HG03457 (cell line): ENCODE measurements at regions not wholly inside any gene's neighbourhood (a gene's known extent, or its start where the extent isn't known, plus 50 kb on each side); places are given as distances from the start of the nearest gene placed in this dataset.

Experiments
- ATAC-seq: cut with Tn5 transposase; IDR thresholded peaks from one replicate; pipeline ENCODE4 v1.9.1; 2021; ENCODE audit warnings: moderate number of reproducible peaks; ENCODE audit not compliant: unreplicated experiment

DNA sequence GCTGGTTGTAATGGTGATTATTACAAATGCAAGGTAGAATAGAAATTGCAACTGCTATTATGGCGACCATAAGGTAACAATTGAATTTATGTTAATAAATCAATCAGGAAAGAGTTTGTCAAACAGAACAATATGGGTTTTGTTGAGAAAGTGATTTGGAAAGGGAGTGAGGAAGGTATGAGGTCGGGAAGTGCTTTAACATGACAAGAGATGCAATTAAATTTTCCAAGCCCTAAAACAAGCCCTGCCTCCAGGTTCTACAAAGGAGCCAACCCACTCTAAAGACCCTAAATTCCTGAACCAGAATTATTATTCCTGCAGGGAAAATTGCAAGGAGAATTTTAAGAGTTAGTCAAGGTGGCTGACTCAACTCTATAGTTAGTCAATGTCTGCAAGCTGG, 363.7 kb downstream of the BMPER start:
- no peak for ATAC-seq

DNA sequence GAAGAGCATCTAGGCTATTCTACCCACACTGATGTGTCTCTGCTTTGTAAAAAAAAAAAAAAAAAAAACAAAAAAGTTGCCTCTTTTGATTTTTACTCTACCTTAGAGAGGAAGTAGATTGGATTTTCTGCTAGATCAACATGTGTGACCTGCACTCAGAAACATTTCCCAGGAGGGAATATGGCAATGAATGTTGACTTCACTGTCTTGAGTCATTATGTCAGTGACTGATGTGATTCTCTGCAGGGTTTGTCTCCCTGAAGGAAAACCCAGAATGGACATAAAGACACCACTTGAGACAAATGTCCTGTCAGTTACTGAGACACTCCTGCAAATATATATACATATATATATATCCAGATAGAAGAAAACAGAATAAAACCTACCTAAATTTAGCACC, 370.3 kb downstream of the BMPER start:
- ATAC-seq: no peak

DNA sequence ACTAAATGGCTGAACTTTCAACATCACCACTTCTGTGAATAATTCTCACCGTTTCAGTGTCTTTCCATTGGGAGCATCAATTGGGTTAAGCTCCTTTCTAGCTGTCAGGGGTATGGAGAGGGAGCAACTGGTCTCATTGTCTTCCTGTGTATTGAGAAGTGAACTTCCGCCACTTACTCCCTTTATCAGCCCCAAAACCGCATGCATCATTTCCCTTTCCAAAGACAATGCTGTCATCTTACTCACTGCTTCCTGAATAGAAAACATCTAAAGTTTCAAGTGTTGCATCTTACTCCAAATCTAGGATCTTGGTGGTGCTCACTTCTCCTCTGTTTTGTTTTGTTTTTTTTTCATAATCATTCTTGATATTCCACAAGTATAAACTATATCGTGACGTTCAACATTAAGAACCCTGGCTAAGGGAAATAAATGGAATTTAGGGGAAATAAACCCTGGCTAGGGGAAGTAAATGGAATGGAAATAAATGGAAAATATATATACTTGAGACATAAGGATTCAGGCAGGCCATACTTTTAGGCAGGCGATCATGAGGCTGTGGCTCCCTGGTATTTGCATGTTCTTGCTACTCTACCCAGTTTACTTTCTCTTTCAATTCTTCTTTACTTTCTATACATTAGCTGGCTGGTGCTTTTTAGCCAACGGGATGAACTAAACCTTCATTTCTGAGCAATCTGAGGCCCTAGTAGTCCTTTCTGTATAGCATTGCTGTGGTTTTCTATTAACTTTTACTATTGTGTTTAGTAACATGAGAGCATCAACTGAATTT, 371.9 kb downstream of the BMPER start:
- no peak for ATAC-seq

DNA sequence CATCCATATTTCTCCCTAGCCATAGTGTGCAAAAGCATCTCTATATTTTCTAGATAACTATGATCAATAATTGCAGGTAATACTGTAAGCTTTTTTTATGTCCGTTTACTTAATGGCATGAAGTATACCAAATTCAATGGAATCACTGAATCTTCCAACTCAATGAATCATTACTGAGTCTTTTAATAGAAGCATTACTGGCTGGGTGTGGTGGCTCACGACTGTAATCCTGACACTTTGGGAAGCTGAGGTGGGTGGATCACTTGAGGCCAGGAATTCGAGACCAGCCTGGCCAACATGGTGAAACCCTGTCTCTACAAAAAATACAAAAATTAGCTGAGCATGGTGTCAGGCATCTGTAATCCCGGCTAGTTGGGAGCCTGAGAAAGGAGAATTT, 372.5 kb downstream of the BMPER start:
- ATAC-seq: no peak

DNA sequence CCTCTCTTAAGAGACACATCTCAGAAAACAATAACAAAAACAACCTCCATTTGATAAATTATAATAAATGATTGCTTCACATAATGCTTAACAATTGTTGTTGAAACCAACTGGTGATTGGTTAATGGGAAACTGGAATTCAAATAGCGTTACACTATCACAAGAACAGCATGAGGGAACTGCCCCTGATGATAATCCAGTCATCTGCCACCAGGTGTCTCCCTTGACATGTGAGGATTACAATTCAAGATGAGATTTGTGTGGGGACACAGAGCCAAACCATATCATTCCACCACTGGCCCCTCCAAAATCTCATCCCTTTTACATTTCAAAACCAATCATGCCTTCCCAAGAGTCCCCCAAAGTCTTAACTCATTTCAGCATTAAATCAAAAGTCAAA, 375.9 kb downstream of the BMPER start:
- ATAC-seq: no peak

DNA sequence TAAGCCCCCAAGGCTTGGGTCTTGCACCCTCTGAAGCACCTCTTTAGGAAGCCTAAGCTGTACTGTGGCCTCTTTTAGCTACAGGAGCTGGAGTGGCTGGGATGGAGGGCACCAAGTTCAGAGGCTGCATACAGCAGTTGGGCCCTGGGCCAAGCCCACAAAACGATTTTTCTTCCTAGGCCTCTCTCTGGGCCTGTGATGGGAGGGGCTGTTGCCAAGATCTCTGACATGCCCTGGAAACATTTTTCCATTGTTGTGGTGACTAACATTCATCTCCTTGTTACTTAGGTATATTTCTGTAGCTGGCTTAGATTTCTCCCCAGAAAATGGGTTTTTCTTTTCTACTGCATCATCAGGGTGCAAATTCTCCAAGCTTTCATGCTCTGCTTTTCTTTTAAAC, 375.7 kb upstream of the NPSR1 start:
- no peak for ATAC-seq

DNA sequence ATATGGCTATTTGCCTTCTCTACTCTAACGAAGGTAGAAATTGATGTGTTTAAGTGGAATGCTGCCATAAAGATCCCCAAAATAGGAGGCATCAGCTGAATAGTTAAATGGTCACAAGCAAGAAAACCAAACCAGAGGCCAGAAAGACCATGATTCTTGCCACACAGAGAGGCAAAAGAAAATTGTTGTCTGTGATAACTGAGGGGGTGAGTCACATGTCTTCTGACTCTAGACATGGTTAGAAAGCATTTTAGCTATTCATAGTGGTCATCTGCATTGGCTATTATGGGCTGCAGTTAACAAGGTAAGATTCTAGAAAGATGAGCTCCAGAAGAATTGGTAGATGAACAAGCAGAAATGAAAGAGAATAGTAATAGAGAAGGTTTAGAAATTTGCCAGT, 361.4 kb upstream of the NPSR1 start:
- ATAC-seq: no peak

DNA sequence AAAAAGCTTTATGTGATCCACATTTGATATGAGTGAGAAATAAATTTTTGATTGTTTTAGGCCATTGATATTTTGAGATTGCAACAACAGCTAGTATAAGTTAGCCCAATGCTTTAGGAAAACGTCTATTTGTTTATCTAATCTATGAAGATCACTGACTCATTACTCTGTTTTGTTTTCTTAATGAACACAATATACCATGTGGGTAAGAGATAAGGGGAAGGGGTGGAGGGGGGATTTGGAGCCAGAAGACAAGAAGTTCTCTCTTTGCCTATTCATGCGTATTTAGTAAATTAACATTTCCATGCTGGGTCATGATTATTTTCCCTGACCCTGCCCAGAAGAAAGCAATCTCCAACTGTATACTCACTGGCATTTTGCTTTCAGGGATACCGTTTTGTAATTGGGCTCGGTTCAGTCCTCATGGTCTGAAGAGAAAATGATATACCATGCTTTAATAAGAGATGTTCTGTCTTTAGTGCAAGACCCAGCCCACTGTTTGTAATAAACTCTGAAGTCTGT, 359.5 kb upstream of the NPSR1 start:
- ATAC-seq: no peak

DNA sequence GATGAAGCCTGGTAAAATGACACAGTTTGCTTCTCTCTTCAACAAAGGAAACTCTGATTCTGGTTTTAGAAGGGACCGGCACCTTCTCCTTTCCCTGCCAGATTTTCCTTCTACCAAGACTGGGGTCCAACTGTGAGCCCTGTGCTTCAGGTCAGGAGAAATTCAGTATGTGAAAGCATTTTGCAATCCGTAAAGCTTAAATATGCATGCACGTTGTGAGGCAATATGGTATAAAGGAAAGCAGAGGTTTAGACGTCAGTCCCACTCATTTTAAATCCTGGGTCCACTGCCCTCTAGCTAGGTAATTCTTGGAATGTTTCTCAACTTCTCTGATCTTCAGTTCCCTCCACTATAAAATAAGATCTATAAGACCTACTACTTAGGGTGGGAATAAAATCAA, 359.0 kb upstream of the NPSR1 start:
- ATAC-seq: no peak

DNA sequence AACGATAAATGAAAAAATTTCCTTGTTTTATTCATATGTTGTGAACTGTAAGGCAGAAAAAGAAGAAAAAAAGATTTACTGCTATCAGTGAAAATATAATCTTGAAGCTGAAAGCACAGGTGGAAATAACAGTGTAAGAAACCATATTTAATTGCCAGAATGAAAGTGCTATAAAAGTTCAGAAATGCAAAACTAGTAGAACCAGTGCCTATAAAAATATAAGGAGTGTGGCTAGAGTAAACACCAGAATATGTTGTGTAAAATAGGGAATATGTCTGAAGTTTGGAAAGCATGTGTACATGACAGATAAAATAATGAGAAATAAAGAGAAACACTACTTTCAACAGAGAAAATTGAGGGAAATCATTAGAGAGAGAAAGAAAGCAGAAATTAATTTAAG, 350.5 kb upstream of the NPSR1 start:
- ATAC-seq: no peak

DNA sequence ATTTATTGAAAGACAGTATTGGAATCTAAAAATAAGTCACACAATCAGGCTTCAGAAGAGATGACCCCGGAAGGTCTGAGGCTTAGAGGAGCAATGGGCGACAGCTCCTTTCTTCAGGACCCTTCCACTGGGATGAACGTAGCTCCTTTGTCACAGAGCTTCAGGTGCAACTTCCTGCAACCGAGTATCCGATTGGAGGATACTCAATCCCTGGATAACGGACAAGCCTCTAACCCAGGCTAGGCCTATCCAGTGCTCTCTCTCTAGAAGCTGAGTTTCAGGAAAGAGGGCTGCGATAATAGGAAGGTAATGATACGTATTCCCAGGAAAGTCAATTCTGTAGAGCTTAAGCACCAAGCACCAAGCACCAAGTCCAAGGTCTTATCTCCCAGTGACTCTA, 349.4 kb upstream of the NPSR1 start:
- ATAC-seq: no peak

DNA sequence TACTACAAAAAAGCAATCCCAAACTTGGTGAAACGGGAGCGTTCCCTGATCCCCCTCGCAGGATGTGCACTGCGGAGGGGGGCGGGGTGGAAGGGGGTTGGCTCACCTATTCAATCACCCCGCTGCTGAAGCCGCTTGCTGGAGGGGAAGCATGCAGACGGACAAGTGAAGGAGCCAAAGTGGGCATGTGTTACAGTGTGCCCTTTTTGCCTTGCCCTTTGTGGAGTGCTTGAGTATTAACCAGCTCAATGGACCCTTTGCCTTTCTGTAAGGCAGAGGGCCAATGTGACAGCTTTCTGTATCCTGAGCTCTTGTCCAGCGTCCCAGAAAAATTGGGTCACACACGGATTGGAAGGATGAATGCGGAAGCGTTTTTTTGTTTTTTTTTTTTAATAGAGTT, 348.9 kb upstream of the NPSR1 start:
- no peak for ATAC-seq

DNA sequence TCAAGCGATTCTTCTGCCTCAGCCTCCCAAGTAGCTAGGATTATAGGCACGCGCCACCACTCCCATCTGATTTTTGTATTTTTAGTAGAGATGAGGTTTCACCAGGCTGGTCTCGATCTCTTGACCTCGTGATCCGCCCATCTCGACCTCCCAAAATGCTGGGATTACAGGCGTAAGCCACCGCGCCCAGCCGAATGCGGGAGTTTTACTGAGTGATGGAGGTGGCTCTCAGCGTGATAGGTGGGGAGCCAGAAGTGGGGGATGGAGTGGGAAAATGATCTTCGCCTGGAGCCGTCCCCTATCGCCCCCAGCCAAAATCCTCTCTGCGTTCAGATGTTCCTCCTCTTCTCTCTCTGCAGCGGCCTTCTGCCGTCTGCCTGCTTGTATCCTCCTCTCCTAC, 348.4 kb upstream of the NPSR1 start:
- ATAC-seq: no peak

DNA sequence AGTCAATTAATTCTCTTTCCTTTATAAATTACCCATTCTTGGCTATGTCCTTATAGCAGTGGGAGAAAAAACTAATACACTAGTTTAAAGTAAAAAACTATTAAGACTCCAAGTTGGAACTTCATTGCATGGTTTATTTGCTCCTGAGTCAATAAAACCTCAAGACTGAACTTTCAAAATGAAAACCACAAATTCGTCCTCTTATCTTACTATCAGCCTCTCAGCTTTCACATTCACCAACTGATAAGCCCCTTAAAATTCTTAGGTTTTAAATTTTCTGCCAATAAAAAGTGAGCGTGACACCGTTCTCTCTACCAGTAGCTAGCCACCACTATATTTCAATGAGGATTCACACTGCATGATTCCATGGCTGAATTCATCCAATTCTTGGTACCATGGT, 346.4 kb upstream of the NPSR1 start:
- no peak for ATAC-seq

DNA sequence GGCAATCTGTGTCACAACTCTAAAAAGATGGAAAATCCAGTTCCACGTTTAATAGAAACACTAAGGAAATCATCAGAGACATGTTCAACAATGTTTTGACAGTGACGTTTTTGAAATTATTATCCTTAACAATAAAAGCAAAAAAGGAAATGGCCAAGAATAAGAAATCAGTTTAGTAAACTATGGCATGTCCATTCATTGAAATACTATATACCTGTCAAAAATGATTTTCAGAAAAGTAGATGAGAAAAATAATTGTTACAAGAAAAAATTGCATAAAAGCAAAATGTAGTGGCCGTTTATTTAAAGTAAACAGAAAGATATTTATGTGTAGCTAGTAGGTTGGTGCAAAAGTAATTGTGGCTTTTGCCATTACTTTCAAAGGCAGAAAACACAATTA, 345.4 kb upstream of the NPSR1 start:
- no peak for ATAC-seq

DNA sequence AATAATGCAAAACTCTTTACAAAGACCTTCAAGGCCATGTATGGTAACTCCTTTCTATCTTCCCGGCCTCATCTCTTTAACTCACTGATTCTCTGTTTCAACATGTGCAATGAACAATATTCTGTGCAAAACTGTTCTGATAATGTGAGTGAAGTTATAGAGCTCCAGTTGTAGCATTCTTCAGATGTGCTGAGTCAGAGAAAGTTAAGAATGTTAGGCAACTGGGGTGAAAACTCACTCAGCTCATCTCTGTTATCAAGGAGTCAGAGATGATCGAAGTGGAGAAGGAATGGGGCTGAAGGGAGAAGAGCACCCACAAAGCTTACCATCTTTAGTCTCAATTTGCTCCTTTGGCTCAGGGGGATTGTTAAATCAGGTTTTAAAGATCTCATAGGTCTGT, 344.7 kb upstream of the NPSR1 start:
- no peak for ATAC-seq

DNA sequence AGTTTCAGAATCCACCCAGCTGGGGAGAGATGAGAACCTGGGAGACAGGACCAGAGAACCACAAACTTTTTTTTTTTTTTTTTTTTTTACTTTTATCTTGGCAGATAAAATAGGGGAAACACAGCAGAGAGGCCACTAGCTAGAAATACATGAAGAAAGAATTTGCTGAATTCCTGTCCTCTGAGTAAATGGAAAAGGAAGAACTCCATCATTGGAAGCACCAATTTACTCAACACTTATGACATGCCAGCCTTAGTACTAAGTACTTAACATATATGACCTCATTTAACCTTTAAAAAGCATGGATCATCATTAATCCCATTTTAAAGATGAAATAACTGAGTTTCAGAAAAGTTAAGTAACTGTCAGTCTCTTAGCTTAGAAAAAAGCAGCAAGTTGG, 343.0 kb upstream of the NPSR1 start:
- ATAC-seq: no peak

DNA sequence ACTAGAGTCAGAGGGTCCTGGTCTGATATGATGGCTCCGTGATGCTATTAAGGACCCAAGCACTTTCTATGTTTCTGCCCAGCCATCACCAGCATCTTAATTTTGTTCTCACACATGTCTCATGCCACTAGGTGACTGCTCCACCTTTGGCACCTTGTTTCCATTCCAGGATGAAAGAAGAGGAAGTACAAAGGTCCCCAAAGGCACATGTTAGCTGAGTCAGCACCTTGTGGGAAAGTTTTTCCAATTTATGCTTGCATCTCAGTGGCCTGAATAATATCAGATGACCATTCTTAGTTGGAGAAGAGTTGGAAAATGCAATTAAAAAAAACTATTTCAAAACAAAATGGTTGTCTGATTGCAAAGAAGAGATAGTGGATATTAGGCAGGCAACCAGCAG, 341.0 kb upstream of the NPSR1 start:
- ATAC-seq: no peak

DNA sequence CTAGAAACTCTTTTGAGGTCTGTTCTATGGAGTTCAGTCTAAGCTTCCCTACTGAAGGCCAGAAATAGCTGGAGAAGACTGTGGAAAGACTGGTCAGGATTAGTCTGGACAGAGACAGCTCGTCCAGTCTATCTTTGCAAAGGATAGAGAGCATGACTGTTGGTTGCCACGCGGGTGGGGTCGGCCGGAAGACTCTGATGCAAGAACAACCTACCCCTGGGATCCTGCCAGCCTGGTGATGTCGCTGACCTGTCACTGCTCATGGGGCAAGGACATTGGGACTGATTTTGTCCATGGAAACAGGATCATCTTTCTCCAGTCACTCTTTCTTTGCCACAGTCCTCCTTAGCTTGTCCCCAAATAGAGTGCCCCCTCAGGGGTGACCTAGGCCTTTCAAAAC, 337.6 kb upstream of the NPSR1 start:
- no peak for ATAC-seq

DNA sequence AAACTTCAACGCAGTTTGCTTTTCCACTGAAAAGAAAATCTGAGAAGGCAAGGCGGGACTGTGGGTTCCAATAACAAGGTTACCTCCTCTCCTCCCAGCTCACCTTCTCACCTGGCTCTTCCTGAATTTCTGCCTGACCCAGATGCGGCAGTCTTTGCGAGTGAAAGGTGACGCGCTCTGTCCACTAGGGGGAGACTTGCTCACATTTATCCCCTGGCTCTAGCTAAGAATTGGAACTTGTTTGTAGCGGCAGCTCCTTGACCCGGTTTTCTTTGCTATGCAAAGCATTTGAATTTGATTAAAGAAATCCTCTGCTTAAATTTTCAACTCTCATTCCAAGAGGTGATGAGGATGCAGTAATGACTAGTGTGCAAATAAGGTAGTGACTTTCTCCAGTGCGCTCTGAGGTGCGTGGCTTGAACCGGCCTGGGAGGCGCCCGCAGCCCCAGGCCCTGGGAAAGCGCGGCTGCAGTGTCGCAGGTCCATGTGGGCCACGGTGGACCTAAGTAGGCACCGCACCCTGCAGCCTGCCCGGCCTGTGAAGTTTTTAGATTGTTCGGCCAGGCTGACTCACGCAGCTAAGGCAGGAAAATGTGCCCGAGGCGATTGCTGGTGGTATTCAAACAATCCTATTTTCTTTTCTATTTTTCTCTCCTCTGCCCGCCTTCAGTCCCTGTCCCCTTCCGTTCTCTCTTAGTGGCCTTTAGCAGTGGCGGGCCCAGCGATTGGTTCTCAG, 336.9 kb upstream of the NPSR1 start:
- ATAC-seq: peak; percentile 82

DNA sequence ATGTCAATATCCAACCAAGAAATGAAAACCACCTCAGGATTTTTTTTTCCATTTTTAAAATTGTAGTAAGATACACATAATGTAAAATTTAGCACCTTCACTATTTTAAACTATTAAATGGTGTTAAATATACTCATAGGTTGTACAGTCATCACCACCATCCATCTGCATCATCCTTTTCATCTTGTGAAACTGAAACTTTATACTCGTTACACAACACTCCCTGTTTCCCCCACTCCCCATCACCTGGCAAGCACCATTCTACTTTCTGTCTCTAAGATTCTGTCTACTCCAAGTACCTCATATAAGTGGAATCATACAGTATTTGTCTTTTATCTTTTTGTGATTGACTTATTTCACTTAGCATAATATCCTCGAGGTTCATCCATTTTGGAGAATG, 335.2 kb upstream of the NPSR1 start:
- ATAC-seq: no peak

DNA sequence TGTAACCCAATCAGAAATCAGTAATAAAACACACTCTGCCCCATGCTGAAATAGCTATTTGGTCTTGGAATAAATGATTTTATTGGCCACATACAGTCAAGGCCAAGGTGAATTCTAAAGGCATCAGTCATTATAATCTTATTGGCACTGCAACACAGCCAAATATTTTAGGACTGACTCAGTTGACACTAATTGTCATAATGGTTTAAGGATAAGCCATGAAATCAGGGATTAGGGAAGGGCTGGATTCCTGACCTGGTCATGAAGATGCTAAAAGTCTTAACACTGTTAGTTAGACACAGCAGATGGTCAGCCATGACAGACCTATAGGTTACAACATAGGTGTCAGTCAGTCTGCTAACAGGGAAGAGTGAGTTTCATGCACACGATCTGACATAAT, 330.3 kb upstream of the NPSR1 start:
- ATAC-seq: no peak

DNA sequence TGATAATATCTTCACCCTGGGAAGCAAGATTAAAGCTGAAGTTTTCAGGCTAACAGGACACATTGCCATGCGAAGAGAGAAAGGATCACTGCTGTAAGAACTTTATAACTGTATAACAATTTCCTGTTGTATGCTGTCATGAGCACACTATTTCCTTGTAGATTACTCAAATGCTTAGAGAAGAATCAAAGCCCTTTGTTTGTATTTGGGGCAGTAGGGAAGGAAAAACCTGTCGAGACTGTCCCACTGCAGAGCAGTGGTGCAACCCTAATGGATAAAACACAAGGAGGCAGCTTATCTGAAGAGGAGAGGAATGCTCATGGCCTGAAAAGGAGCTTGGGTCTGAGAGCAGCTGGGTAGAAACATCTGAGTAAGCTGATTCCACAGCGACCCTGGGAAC, 327.7 kb upstream of the NPSR1 start:
- ATAC-seq: no peak
